GM23338 (cell line): ENCODE measurements at regions not wholly inside any gene's neighbourhood (a gene's known extent, or its start where the extent isn't known, plus 50 kb on each side); places are given as distances from the start of the nearest gene placed in this dataset.

Experiments
- ATAC-seq: fragments of 200-7000 bp; cut with Tn5 transposase; 3 replicates; pipeline ENCODE4 v1.9.1; 2020
- DNase-seq: peaks from one replicate; pipeline ENCODE4 v3.0.0-alpha.2; 2015; ENCODE audit warnings: low spot score
- H2AFZ ChIP-seq: fragments of 200-600 bp; sonication (generic); 2 replicates; pipeline ENCODE4 v1.8.0; 2016; ENCODE audit warnings: antibody characterized with exemption, mild to moderate bottlenecking, moderate library complexity
- H3F3A ChIP-seq: fragments of 200-600 bp; sonication (generic); replicated peaks from 2 replicates; pipeline ENCODE4 v1.8.0; 2017; ENCODE audit warnings: antibody characterized with exemption, mixed run types, low read depth
- H3K27ac ChIP-seq: fragments of 200-600 bp; sonication (generic); 2 replicates; pipeline ENCODE4 v1.6.1; 2016; ENCODE audit warnings: low read depth
- H3K27me3 ChIP-seq: fragments of 200-600 bp; sonication (generic); 2 replicates; pipeline ENCODE4 v1.8.0; 2016; ENCODE audit warnings: mild to moderate bottlenecking, mixed run types, moderate library complexity; ENCODE audit not compliant: insufficient read depth
- H3K36me3 ChIP-seq: fragments of 200-600 bp; sonication (generic); 2 replicates; pipeline ENCODE4 v1.8.0; 2016; ENCODE audit warnings: mild to moderate bottlenecking; ENCODE audit not compliant: insufficient read depth
- H3K4me1 ChIP-seq: fragments of 200-600 bp; sonication (generic); 2 replicates; pipeline ENCODE4 v1.8.0; 2016; ENCODE audit warnings: mild to moderate bottlenecking, moderate library complexity; ENCODE audit not compliant: insufficient read depth
- H3K4me2 ChIP-seq: fragments of 200-600 bp; sonication (generic); 2 replicates; pipeline ENCODE4 v1.7.1; 2017; ENCODE audit warnings: mixed run types
- H3K4me3 ChIP-seq: fragments of 200-600 bp; sonication (generic); 2 replicates; pipeline ENCODE4 v1.6.1; 2016; ENCODE audit warnings: mixed run types
- H3K79me2 ChIP-seq: fragments of 200-600 bp; sonication (generic); replicated peaks from 2 replicates; pipeline ENCODE4 v1.8.0; 2017; ENCODE audit warnings: mild to moderate bottlenecking; ENCODE audit not compliant: insufficient read depth
- H3K9me2 ChIP-seq: fragments of 200-600 bp; sonication (generic); 2 replicates; pipeline ENCODE4 v1.8.0; 2017; ENCODE audit not compliant: insufficient read depth
- H4K20me1 ChIP-seq: fragments of 200-600 bp; sonication (generic); replicated peaks from 2 replicates; pipeline ENCODE4 v1.8.0; 2017; ENCODE audit warnings: mild to moderate bottlenecking; ENCODE audit not compliant: insufficient read depth
- H3K27ac Mint-ChIP-seq: 2 replicates; pipeline ENCODE4 v1.8.0; 2020; ENCODE audit warnings: inconsistent platforms, mild to moderate bottlenecking, moderate library complexity, mixed read lengths
- H3K27me3 Mint-ChIP-seq: 3 replicates; pipeline ENCODE4 v1.8.0; 2022; ENCODE audit warnings: low read depth, mild to moderate bottlenecking, moderate library complexity, mixed read lengths, inconsistent platforms; ENCODE audit not compliant: insufficient read depth, poor library complexity
- H3K36me3 Mint-ChIP-seq: 3 replicates; pipeline ENCODE4 v1.8.0; 2021; ENCODE audit warnings: low read depth, mild to moderate bottlenecking, inconsistent platforms, moderate library complexity, mixed read lengths
- H3K4me1 Mint-ChIP-seq: 3 replicates; pipeline ENCODE4 v1.8.0; 2020; ENCODE audit warnings: mild to moderate bottlenecking, inconsistent platforms, mixed read lengths
- H3K4me3 Mint-ChIP-seq: 3 replicates; pipeline ENCODE4 v1.8.0; 2021; ENCODE audit warnings: moderate library complexity, mild to moderate bottlenecking, inconsistent platforms, mixed read lengths
- H3K9me3 Mint-ChIP-seq: 3 replicates; pipeline ENCODE4 v1.8.0; 2020; ENCODE audit warnings: moderate library complexity, mild to moderate bottlenecking, inconsistent platforms, mixed read lengths
- CREB1 ChIP-seq: fragments of 250-450 bp; sonication (Bioruptor Pico); IDR thresholded peaks from 2 replicates; pipeline ENCODE4 v1.5.0; 2020; ENCODE audit warnings: low read depth, mild to moderate bottlenecking, moderate library complexity
- EZH2 ChIP-seq: fragments of 200-600 bp; sonication (generic); IDR thresholded peaks from one replicate; pipeline ENCODE4 v1.8.0; 2017; ENCODE audit warnings: antibody characterized with exemption, mild to moderate bottlenecking, low read depth; ENCODE audit not compliant: unreplicated experiment
- EZH2phosphoT487 ChIP-seq: fragments of 200-600 bp; sonication (generic); IDR thresholded peaks from one replicate; pipeline ENCODE4 v1.8.1; 2018; ENCODE audit warnings: antibody characterized with exemption; ENCODE audit not compliant: unreplicated experiment
- JUNB ChIP-seq: IDR thresholded peaks from one replicate; pipeline ENCODE4 v1.6.1; 2016; ENCODE audit warnings: antibody characterized with exemption; ENCODE audit not compliant: unreplicated experiment
- NANOG ChIP-seq: IDR thresholded peaks from 2 replicates; pipeline ENCODE4 v1.6.1; 2016; ENCODE audit warnings: antibody characterized with exemption, borderline replicate concordance
- STAT1 ChIP-seq: IDR thresholded peaks from one replicate; pipeline ENCODE4 v1.6.1; 2016; ENCODE audit warnings: antibody characterized with exemption; ENCODE audit not compliant: unreplicated experiment
- ZNF114 ChIP-seq: fragments of 250-450 bp; sonication (Bioruptor Pico); IDR thresholded peaks from 2 replicates; pipeline ENCODE4 v1.5.0; 2020; ENCODE audit warnings: mild to moderate bottlenecking, moderate library complexity
- ZNF331 ChIP-seq: fragments of 250-450 bp; sonication (Bioruptor Pico); IDR thresholded peaks from 2 replicates; pipeline ENCODE4 v1.5.0; 2020; ENCODE audit warnings: low read depth, mild to moderate bottlenecking, moderate library complexity
- TF ChIP-seq, protein P1 (sequence below): fragments of 250-450 bp; sonication (Bioruptor Pico); IDR thresholded peaks from 2 replicates; pipeline ENCODE4 v1.5.0; 2020; ENCODE audit warnings: mild to moderate bottlenecking, moderate library complexity
- TF ChIP-seq, protein P2 (sequence below): IDR thresholded peaks from 2 replicates; pipeline ENCODE4 v1.6.1; 2016; ENCODE audit warnings: antibody characterized with exemption
- TF ChIP-seq, protein P3 (sequence below): IDR thresholded peaks from one replicate; pipeline ENCODE4 v1.6.1; 2018; ENCODE audit warnings: antibody characterized with exemption; ENCODE audit not compliant: unreplicated experiment

DNA sequence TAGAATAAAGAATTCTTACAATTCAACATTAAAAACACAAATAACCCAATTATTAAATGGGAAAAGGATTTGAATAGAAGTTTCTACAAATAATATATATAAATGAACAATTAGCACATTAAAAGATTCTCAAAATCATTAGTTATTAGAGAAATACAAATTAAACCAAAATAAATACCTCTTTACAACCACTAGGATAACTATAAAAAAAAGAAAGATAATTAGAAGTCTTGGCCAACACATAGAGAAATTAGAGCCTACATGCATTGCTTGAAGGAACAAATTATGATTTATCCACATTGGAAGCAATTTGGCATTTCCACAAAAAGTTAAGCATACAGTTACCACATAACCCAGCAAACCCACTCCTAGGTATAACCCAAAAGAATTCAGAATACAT, 502.3 kb upstream of the UBE2E2 start:
- Mint-ChIP-seq H3K4me1 (no peaks in the 10 kb centered on the region), H3K36me3 (no peaks in the 10 kb centered on the region), H3K4me3 (no peak overlapping the region), H3K27me3 (no peaks in the 10 kb centered on the region), H3K9me3 (no peaks in the 10 kb centered on the region), H3K27ac (no peak overlapping the region)
- no peak overlapping the region for H3K27ac ChIP-seq
- no peak overlapping the region for H3K4me2 ChIP-seq
- H3K27me3 ChIP-seq, result no peaks in the 10 kb centered on the region
- H3F3A ChIP-seq, result no peaks in the 10 kb centered on the region
- no peaks in the 10 kb centered on the region for H3K9me2 ChIP-seq
- no peak for ATAC-seq
- no peaks in the 10 kb centered on the region for H4K20me1 ChIP-seq
- no peaks in the 10 kb centered on the region for H3K4me1 ChIP-seq
- no peak for TF ChIP-seq JUNB
- TF ChIP-seq CREB1 (CRISPR knock-in tag), result no peak
- no peak for TF ChIP-seq ZNF331 (CRISPR knock-in tag)
- TF ChIP-seq ZNF114, result no peak
- TF ChIP-seq, protein P1, sequence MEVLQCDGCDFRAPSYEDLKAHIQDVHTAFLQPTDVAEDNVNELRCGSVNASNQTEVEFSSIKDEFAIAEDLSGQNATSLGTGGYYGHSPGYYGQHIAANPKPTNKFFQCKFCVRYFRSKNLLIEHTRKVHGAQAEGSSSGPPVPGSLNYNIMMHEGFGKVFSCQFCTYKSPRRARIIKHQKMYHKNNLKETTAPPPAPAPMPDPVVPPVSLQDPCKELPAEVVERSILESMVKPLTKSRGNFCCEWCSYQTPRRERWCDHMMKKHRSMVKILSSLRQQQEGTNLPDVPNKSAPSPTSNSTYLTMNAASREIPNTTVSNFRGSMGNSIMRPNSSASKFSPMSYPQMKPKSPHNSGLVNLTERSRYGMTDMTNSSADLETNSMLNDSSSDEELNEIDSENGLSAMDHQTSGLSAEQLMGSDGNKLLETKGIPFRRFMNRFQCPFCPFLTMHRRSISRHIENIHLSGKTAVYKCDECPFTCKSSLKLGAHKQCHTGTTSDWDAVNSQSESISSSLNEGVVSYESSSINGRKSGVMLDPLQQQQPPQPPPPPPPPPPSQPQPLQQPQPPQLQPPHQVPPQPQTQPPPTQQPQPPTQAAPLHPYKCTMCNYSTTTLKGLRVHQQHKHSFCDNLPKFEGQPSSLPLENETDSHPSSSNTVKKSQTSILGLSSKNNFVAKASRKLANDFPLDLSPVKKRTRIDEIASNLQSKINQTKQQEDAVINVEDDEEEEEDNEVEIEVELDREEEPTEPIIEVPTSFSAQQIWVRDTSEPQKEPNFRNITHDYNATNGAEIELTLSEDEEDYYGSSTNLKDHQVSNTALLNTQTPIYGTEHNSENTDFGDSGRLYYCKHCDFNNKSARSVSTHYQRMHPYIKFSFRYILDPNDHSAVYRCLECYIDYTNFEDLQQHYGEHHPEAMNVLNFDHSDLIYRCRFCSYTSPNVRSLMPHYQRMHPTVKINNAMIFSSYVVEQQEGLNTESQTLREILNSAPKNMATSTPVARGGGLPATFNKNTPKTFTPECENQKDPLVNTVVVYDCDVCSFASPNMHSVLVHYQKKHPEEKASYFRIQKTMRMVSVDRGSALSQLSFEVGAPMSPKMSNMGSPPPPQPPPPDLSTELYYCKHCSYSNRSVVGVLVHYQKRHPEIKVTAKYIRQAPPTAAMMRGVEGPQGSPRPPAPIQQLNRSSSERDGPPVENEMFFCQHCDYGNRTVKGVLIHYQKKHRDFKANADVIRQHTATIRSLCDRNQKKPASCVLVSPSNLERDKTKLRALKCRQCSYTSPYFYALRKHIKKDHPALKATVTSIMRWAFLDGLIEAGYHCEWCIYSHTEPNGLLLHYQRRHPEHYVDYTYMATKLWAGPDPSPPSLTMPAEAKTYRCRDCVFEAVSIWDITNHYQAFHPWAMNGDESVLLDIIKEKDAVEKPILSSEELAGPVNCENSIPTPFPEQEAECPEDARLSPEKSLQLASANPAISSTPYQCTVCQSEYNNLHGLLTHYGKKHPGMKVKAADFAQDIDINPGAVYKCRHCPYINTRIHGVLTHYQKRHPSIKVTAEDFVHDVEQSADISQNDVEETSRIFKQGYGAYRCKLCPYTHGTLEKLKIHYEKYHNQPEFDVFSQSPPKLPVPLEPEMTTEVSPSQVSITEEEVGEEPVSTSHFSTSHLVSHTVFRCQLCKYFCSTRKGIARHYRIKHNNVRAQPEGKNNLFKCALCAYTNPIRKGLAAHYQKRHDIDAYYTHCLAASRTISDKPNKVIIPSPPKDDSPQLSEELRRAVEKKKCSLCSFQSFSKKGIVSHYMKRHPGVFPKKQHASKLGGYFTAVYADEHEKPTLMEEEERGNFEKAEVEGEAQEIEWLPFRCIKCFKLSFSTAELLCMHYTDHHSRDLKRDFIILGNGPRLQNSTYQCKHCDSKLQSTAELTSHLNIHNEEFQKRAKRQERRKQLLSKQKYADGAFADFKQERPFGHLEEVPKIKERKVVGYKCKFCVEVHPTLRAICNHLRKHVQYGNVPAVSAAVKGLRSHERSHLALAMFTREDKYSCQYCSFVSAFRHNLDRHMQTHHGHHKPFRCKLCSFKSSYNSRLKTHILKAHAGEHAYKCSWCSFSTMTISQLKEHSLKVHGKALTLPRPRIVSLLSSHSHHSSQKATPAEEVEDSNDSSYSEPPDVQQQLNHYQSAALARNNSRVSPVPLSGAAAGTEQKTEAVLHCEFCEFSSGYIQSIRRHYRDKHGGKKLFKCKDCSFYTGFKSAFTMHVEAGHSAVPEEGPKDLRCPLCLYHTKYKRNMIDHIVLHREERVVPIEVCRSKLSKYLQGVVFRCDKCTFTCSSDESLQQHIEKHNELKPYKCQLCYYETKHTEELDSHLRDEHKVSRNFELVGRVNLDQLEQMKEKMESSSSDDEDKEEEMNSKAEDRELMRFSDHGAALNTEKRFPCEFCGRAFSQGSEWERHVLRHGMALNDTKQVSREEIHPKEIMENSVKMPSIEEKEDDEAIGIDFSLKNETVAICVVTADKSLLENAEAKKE (CRISPR knock-in tag), result no peak
- no peak for TF ChIP-seq EZH2phosphoT487
- no peak for TF ChIP-seq EZH2
- H2AFZ ChIP-seq, result no peak overlapping the region
- no peak for DNase-seq
- no peaks in the 10 kb centered on the region for H3K79me2 ChIP-seq
- H3K36me3 ChIP-seq, result no peaks in the 10 kb centered on the region
- H3K4me3 ChIP-seq, result no peak overlapping the region

DNA sequence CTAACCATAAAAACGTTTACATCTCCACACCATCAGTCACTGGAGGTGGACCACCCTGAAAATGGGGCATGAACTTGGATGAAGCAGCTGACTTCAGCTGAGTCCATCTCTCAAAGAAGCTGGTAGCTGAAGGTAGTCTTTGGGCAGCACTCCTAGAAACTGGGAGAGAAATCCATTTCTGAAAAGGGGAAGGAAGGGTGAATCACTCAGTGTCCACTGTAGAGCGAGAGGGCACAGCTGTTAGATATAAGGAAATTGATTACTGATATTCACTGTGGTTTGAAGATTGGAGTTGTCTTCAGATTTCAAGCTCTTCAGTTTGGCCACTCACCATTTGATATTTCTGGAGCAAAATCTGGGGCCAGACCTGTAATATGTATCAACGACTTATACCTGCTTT, 499.0 kb upstream of the UBE2E2 start:
- Histone ChIP-seq H3K79me2 (no peaks in the 10 kb centered on the region), H3K4me3 (no peak overlapping the region), H3K36me3 (peaks cover 5% of the 10 kb centered on the region; the same call in 1 of the 2 replicates), H3K4me2 (no peak overlapping the region), H3K4me1 (no peaks in the 10 kb centered on the region), H4K20me1 (no peaks in the 10 kb centered on the region), H3K27me3 (no peaks in the 10 kb centered on the region), H2AFZ (no peak overlapping the region), H3K9me2 (no peaks in the 10 kb centered on the region), H3F3A (no peaks in the 10 kb centered on the region), H3K27ac (no peak overlapping the region)
- peaks cover 10% of the 10 kb centered on the region; the same call in 2 of the 3 replicates for H3K36me3 Mint-ChIP-seq
- H3K9me3 Mint-ChIP-seq, result peaks cover 26% of the 10 kb centered on the region
- DNase-seq (no peak), ATAC-seq (no peak)
- no peaks in the 10 kb centered on the region for H3K4me1 Mint-ChIP-seq
- H3K4me3 Mint-ChIP-seq, result no peak overlapping the region
- no peak overlapping the region for H3K27ac Mint-ChIP-seq
- H3K27me3 Mint-ChIP-seq, result no peaks in the 10 kb centered on the region
- TF ChIP-seq, protein P2, sequence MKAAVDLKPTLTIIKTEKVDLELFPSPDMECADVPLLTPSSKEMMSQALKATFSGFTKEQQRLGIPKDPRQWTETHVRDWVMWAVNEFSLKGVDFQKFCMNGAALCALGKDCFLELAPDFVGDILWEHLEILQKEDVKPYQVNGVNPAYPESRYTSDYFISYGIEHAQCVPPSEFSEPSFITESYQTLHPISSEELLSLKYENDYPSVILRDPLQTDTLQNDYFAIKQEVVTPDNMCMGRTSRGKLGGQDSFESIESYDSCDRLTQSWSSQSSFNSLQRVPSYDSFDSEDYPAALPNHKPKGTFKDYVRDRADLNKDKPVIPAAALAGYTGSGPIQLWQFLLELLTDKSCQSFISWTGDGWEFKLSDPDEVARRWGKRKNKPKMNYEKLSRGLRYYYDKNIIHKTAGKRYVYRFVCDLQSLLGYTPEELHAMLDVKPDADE, result no peak
- TF ChIP-seq JUNB (no peak), ZNF114 (no peak), NANOG (no peak), STAT1 (no peak)
- TF ChIP-seq, protein P3, sequence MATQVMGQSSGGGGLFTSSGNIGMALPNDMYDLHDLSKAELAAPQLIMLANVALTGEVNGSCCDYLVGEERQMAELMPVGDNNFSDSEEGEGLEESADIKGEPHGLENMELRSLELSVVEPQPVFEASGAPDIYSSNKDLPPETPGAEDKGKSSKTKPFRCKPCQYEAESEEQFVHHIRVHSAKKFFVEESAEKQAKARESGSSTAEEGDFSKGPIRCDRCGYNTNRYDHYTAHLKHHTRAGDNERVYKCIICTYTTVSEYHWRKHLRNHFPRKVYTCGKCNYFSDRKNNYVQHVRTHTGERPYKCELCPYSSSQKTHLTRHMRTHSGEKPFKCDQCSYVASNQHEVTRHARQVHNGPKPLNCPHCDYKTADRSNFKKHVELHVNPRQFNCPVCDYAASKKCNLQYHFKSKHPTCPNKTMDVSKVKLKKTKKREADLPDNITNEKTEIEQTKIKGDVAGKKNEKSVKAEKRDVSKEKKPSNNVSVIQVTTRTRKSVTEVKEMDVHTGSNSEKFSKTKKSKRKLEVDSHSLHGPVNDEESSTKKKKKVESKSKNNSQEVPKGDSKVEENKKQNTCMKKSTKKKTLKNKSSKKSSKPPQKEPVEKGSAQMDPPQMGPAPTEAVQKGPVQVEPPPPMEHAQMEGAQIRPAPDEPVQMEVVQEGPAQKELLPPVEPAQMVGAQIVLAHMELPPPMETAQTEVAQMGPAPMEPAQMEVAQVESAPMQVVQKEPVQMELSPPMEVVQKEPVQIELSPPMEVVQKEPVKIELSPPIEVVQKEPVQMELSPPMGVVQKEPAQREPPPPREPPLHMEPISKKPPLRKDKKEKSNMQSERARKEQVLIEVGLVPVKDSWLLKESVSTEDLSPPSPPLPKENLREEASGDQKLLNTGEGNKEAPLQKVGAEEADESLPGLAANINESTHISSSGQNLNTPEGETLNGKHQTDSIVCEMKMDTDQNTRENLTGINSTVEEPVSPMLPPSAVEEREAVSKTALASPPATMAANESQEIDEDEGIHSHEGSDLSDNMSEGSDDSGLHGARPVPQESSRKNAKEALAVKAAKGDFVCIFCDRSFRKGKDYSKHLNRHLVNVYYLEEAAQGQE, result no peak
